GM19025 (cell line): ENCODE measurements at regions not wholly inside any gene's neighbourhood (a gene's known extent, or its start where the extent isn't known, plus 50 kb on each side); places are given as distances from the start of the nearest gene placed in this dataset.

ENCODE experiments used
- ATAC-seq: cut with Tn5 transposase; IDR thresholded peaks from one replicate; pipeline ENCODE4 v1.9.1; 2021; ENCODE audit warnings: mild to moderate bottlenecking, low read depth, moderate library complexity; ENCODE audit not compliant: unreplicated experiment

GRCh38 chr3:162742159-162742717, 1245.6 kb downstream of the OTOL1 start:
- no peak for ATAC-seq

DNA sequence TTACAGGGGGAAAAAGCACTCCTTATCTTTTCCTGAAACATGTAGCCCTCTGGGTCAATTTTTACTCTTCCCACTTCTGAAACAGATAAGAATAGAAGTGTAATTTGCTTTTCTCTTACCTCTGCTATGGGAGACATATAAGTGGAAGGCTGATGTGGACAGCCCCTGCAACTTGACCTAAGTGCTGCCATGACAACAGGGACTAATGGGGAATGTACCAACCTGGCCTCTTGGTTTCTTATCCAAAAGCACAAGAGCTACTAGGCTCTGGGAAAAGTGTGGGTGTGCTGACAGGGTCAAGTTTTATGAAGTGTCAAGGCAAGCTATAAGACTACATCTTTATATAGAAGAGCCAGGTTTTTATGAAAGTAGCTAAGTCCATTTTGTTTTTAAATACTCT, 1246.5 kb downstream of the OTOL1 start:
- no peak for ATAC-seq

DNA sequence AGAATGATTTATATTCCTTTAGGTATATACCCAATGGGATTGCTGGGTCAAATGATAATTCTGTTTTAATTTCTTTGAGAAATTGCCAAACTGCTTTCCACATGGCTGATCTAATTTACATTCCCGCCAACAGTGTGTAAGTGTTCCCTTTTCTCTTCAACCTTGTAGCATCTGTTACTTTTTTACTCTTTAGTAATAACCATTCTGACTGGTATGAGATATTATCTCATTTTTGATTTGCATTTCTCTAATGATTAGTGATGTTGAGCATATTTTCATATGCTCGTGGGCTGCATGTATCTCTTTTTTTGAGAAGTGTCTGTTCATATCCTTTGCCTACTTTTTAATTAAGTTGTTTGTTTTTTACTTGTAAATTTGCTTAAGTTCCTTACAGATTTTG, 1264.2 kb downstream of the OTOL1 start:
- ATAC-seq, result no peak

DNA sequence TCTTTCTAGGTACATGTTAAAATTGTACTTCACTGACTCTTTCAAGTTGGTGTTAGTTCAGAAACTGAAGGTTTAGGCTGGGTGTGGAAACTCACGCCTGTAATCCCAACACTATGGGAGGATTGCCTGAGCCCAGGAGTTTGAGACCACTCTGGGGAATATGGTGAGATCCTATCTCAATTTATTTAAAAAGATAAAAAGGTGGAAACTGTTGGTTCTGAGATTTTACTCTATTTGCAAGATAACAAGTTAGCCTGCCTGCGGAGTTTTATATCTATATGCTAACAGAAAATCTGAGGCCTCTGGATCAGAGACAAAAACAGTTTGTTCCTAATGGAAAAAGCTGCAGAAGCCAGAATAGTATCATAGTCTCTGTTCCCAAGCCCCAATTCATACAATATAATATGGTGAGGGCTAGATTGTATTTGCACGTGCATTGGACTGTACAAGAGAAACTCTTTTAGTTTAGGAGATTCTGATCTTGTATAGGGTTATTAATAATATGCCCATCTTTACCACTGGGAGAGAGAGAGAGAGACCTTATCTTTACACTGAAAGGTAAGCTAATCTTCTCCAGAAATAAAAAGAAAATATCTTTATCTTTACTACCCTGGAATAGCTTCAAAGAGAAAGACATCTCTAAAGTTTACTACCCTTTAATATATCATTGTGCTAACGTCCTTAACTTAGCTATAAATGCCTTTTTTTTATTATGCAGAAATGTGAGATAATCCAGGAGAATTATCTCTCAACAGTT, 1267.6 kb downstream of the OTOL1 start:
- ATAC-seq, result no peak

DNA sequence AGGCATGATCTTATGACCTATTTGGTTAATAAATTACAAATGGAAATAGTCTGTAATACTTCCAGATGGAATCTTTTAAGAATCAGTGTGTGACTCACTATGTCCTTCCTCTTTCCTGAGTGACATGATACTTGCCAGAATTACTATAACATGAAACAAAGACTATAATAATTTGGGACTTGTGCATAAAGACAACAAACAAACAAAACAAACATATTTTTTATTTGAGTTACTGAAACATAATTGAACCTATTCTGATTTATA, 1268.1 kb downstream of the OTOL1 start:
- ATAC-seq, result no peak

- no peak for ATAC-seq
Observed at GRCh38 chr3:162765524-162765923, 1268.9 kb downstream of the OTOL1 start.

DNA sequence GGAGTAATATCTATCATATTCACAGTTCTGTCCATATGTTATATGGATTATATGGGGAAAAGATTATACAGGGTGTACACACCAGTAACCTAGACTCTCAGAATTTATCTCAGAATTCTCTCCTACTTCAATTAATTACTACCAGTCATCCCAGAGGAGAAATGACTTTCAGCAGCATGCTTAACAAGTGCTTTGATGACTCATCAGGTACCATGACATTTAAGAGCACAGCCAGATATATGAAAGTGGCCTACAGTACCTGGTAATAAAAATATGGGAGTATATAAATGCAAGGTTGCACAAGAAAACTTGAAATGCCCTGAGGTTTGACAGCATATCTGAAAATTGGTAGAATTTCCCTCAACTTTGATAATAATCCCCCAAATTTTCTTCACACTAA, 1273.0 kb downstream of the OTOL1 start:
- no peak for ATAC-seq

- ATAC-seq, result no peak
Observed at GRCh38 chr3:162770551-162770950, 1273.9 kb downstream of the OTOL1 start.

DNA sequence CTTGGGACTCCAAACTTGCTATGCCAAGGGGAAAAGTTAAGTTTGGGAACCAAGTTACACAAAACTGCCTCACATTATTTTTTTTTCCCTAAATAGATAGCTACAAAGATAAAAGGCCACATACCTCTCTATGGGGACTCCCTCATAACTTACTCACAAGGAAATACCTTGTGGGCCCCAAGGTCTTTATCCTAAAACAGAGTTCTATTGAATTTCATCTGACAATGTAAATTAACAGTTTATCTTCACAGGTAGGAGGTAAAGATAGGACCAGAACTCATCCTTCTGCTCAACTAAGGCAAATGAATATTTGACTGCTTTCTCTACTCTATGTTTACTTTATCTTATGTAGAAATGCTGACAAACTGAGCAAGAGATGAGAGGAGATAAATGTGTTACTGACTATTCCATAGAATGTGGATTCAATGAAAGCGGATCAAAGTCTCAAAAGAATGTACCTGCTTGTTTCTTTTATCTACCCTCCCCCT, 1278.0 kb downstream of the OTOL1 start:
- no peak for ATAC-seq

DNA sequence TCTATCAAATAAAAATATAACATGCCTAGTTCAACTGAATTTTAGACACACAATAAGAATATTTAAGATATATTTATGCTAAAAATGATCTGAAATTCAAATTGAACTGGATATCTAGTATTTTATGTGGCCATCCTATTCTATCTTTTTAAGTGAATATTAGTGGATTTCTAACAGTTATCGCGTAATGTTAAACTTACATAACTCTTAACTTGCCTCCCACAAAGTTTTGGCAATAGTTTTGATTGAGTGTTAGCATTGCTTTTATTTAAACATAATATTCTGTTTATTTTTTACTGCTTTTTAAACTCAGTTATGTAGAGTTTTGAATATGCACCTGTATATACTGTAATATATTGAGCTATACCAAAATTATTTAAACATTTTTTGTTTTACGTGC, 1279.5 kb downstream of the OTOL1 start:
- ATAC-seq, result no peak

DNA sequence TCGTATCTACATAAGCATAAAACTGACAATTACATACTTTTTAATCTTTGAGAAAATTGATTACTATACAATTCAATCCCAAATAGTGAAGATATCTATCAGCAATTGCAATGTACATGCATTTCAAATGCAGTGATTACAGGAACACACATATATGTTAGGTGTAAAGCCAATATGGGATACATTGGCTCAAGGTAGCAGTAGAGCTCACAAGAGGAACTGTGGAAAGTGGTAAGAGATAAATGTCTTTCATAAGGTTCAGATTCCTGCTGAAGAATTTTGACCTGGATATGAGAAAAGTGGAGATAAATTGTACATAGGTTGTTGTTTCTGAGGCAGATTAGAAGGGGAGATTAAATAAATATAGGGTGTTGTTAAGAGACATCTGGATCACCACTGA, 1280.5 kb downstream of the OTOL1 start:
- no peak for ATAC-seq

- no peak for ATAC-seq
Observed at GRCh38 chr3:162780313-162780712, 1283.7 kb downstream of the OTOL1 start.

- ATAC-seq, result no peak
Observed at GRCh38 chr3:162799910-162800309, 1303.3 kb downstream of the OTOL1 start.

GRCh38 chr3:162802228-162802965, 1305.8 kb downstream of the OTOL1 start:
- no peak for ATAC-seq

GRCh38 chr3:162810776-162811175, 1314.2 kb downstream of the OTOL1 start:
- no peak for ATAC-seq

GRCh38 chr3:162842549-162843216, 1346.1 kb downstream of the OTOL1 start:
- no peak for ATAC-seq

GRCh38 chr3:162845918-162846317, 1349.3 kb downstream of the OTOL1 start:
- no peak for ATAC-seq

GRCh38 chr3:162847511-162847910, 1350.9 kb downstream of the OTOL1 start:
- no peak for ATAC-seq

GRCh38 chr3:162863579-162863978, 1367.0 kb downstream of the OTOL1 start:
- ATAC-seq, result no peak

DNA sequence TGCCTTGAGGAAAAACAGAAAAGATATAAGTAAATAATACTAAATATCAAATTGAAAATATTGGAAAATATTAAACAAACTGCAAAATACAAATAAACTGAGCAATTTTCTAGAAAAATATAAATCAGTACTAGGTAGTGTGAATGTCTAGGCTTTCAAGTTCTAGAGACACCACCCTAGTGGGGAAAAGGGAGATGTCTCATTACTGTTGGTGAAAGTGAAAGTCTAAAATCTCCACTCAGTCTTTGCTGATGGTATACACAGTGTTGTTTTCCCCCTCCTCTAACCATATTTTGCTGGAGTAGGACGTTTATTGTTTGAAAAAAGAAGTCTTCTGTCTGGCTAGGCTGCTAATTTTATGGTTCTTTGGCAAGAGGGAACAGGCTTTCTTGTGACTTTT, 1368.9 kb downstream of the OTOL1 start:
- ATAC-seq, result no peak

GRCh38 chr3:162879021-162879562, 1382.5 kb downstream of the OTOL1 start:
- no peak for ATAC-seq
